ENCODE measurements at regions not wholly inside any gene's neighbourhood (a gene's known extent, or its start where the extent isn't known, plus 50 kb on each side); places are given as distances from the start of the nearest gene placed in this dataset.

GRCh38 chrX:2608638-2609430 lies 82.3 kb upstream of the CD99 start (continued):
- TF ChIP-seq REST (IDR thresholded peaks at IDR 0.05) (no peak), GABPA (IDR thresholded peaks at IDR 0.05 in 1 of 2, conservative IDR thresholded peaks at IDR 0.05 in 1 of 2) (no peak), SP1 (IDR thresholded peaks at IDR 0.05) (peak; percentile 20), RAD21 (IDR thresholded peaks at IDR 0.05) (no peak), RXRA (IDR thresholded peaks at IDR 0.05) (no peak), EGR1 (IDR thresholded peaks at IDR 0.05; ENCODE audit: low read depth in 2 of 2) (peak in 1 of 2 donors; percentile 19)
- TF ChIP-seq, protein P1, sequence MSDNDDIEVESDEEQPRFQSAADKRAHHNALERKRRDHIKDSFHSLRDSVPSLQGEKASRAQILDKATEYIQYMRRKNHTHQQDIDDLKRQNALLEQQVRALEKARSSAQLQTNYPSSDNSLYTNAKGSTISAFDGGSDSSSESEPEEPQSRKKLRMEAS (IDR thresholded peaks at IDR 0.05): no peak

- Histone ChIP-seq H3K36me3 (ENCODE audit: control insufficient read depth in 4 of 4, insufficient read depth in 3 of 4, low read depth in 1 of 4, low read length in 3 of 4) (peaks cover 0 to 3% (median 0%) of the 10 kb centered on the region in 4 donors), H3K4me3 (ENCODE audit: low read depth in 1 of 3, low read length in 3 of 3) (no peak overlapping the region), H3K9me3 (ENCODE audit: control insufficient read depth in 4 of 4, low read length in 3 of 4) (no peaks in the 10 kb centered on the region), H3K27me3 (ENCODE audit: control insufficient read depth in 4 of 4, insufficient read depth in 4 of 4, low read length in 3 of 4) (no peaks in the 10 kb centered on the region), H3K4me1 (ENCODE audit: control insufficient read depth in 4 of 4, insufficient read depth in 4 of 4, low read length in 3 of 4) (peaks cover 2 to 16% (median 9%) of the 10 kb centered on the region in 4 donors), H3K27ac (ENCODE audit: low read depth in 1 of 2, low read length in 2 of 2) (no peak overlapping the region), H3K9ac (ENCODE audit: low read depth in 1 of 2, low read length in 2 of 2) (no peak overlapping the region)
- DNase-seq (ENCODE audit: low spot score): no peak
- WGBS: 97% methylated on average over 2 of the region's 2 CpGs
- TF ChIP-seq YY1 (IDR thresholded peaks at IDR 0.05) (no peak), JUND (IDR thresholded peaks at IDR 0.05) (no peak), FOXA1 (IDR thresholded peaks at IDR 0.05) (no peak), HNF4A (conservative IDR thresholded peaks at IDR 0.05) (no peak), TAF1 (conservative IDR thresholded peaks at IDR 0.05) (no peak), NR2F2 (IDR thresholded peaks at IDR 0.05) (no peak), RXRA (IDR thresholded peaks at IDR 0.05) (no peak), HNF4G (IDR thresholded peaks at IDR 0.05) (no peak), RAD21 (IDR thresholded peaks at IDR 0.05) (no peak), REST (IDR thresholded peaks at IDR 0.05) (no peak), EGR1 (IDR thresholded peaks at IDR 0.05; ENCODE audit: low read depth in 2 of 2) (no peak)
- TF ChIP-seq, protein P1 (IDR thresholded peaks at IDR 0.05): no peak
- TF ChIP-seq, protein P2, sequence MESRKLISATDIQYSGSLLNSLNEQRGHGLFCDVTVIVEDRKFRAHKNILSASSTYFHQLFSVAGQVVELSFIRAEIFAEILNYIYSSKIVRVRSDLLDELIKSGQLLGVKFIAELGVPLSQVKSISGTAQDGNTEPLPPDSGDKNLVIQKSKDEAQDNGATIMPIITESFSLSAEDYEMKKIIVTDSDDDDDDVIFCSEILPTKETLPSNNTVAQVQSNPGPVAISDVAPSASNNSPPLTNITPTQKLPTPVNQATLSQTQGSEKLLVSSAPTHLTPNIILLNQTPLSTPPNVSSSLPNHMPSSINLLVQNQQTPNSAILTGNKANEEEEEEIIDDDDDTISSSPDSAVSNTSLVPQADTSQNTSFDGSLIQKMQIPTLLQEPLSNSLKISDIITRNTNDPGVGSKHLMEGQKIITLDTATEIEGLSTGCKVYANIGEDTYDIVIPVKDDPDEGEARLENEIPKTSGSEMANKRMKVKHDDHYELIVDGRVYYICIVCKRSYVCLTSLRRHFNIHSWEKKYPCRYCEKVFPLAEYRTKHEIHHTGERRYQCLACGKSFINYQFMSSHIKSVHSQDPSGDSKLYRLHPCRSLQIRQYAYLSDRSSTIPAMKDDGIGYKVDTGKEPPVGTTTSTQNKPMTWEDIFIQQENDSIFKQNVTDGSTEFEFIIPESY (IDR thresholded peaks at IDR 0.05): no peak
- TF ChIP-seq, protein P3, sequence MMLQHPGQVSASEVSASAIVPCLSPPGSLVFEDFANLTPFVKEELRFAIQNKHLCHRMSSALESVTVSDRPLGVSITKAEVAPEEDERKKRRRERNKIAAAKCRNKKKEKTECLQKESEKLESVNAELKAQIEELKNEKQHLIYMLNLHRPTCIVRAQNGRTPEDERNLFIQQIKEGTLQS (IDR thresholded peaks at IDR 0.05): no peak
Observed at GRCh38 chrX:2607113-2607512, 84.0 kb upstream of the CD99 start.

Measured in liver (tissue), 7 donors.